IMR-90 (cell line): ENCODE measurements at regions not wholly inside any gene's neighbourhood (a gene's known extent, or its start where the extent isn't known, plus 50 kb on each side); places are given as distances from the start of the nearest gene placed in this dataset.

Experiments used
- ATAC-seq: fragments of 200-7000 bp; cut with Tn5 transposase; 2 replicates; pipeline ENCODE4 v1.9.1; 2020; ENCODE audit warnings: low read depth, mild to moderate bottlenecking, moderate library complexity
- BruUV-seq: library from RNA; stranded (reverse); fragments of 400-500 nt; replicated peaks from 2 replicates; lab custom pipeline; 2021; lab: Mats Ljungman, UMichigan
- CTCF ChIA-PET: fragments of 300-600 bp; formaldehyde crosslinking; extraction: SDS; loops from one replicate; lab custom pipeline; 2021; ENCODE audit warnings: antibody characterized with exemption; lab: Yijun Ruan, JAX
- POLR2A ChIA-PET: fragments of 300-600 bp; sonication (Branson Sonifier 250); formaldehyde crosslinking; loops from one replicate; lab custom pipeline; 2022; ENCODE audit warnings: antibody characterized with exemption; ENCODE audit not compliant: unreplicated experiment; lab: Charles Lee
- DNase-seq: peaks from one replicate; pipeline ENCODE4 v3.0.0; 2013
- H2AFZ ChIP-seq: replicated peaks from 2 replicates; pipeline ENCODE3; 2013; ENCODE audit warnings: low read length, mild to moderate bottlenecking; ENCODE audit not compliant: poor library complexity
- H2AK5ac ChIP-seq: 2 replicates; pipeline ENCODE4 v1.6.1; 2013; ENCODE audit warnings: low read depth, low read length, inconsistent platforms
- H2AK9ac ChIP-seq: replicated peaks from 2 replicates; pipeline ENCODE3; 2013; ENCODE audit warnings: mild to moderate bottlenecking, low read depth, low read length, moderate library complexity; ENCODE audit not compliant: poor library complexity
- H2BK120ac ChIP-seq: 2 replicates; pipeline ENCODE4 v1.6.1; 2013; ENCODE audit warnings: low read depth, low read length, inconsistent platforms
- H2BK15ac ChIP-seq: 3 replicates; pipeline ENCODE4 v1.6.1; 2013; ENCODE audit warnings: low read depth, low read length, inconsistent platforms
- H2BK20ac ChIP-seq: 2 replicates; pipeline ENCODE4 v1.6.1; 2013; ENCODE audit warnings: low read depth, mild to moderate bottlenecking, inconsistent platforms, low read length, moderate library complexity
- H2BK5ac ChIP-seq: 2 replicates; pipeline ENCODE4 v1.6.1; 2013; ENCODE audit warnings: mild to moderate bottlenecking, low read depth, low read length, inconsistent platforms; ENCODE audit not compliant: poor library complexity, severe bottlenecking
- H3K14ac ChIP-seq: replicated peaks from 2 replicates; pipeline ENCODE4 v1.6.1; 2013; ENCODE audit warnings: low read depth, low read length, inconsistent platforms
- H3K18ac ChIP-seq: 2 replicates; pipeline ENCODE4 v1.6.1; 2013; ENCODE audit warnings: low read depth, low read length, control low read depth
- H3K23ac ChIP-seq: 2 replicates; pipeline ENCODE4 v1.6.1; 2013; ENCODE audit warnings: low read depth, low read length, inconsistent platforms
- H3K27ac ChIP-seq: 2 replicates; pipeline ENCODE4 v1.5.1; 2013; ENCODE audit warnings: mild to moderate bottlenecking, control low read depth, low read length; ENCODE audit not compliant: insufficient read depth
- H3K27me3 ChIP-seq: 2 replicates; pipeline ENCODE4 v1.6.1; 2013; ENCODE audit warnings: low read length; ENCODE audit not compliant: control insufficient read depth, insufficient read depth
- H3K36me3 ChIP-seq: 2 replicates; pipeline ENCODE4 v1.6.1; 2013; ENCODE audit warnings: low read length, mixed read lengths; ENCODE audit not compliant: control insufficient read depth, insufficient read depth
- H3K4ac ChIP-seq: 2 replicates; pipeline ENCODE4 v1.6.1; 2013; ENCODE audit warnings: low read depth, low read length, inconsistent platforms
- H3K4me1 ChIP-seq: 2 replicates; pipeline ENCODE4 v1.6.1; 2013; ENCODE audit warnings: low read length, mixed read lengths; ENCODE audit not compliant: control insufficient read depth, insufficient read depth
- H3K4me2 ChIP-seq: 2 replicates; pipeline ENCODE4 v1.6.1; 2013; ENCODE audit warnings: low read depth, mild to moderate bottlenecking, control low read depth, low read length, moderate library complexity
- H3K4me3 ChIP-seq: 2 replicates; pipeline ENCODE4 v1.5.1; 2013; ENCODE audit warnings: low read depth, mild to moderate bottlenecking, control low read depth, low read length, moderate library complexity; ENCODE audit not compliant: insufficient read depth
- H3K56ac ChIP-seq: 2 replicates; pipeline ENCODE4 v1.6.1; 2013; ENCODE audit warnings: low read length, inconsistent platforms; ENCODE audit not compliant: insufficient read depth; ENCODE audit errors: extremely low read depth
- H3K79me1 ChIP-seq, 2 experiments: 2 replicates each; pipeline ENCODE4 v1.6.1; 2013; ENCODE audit warnings: low read length in 2 of 2, inconsistent platforms in 1 of 2, low read depth in 1 of 2
- H3K9ac ChIP-seq: 2 replicates; pipeline ENCODE4 v1.6.1; 2013; ENCODE audit warnings: low read depth, low read length, control low read depth
- H3K9me1 ChIP-seq: 2 replicates; pipeline ENCODE4 v1.6.1; 2013; ENCODE audit warnings: low read length, inconsistent platforms; ENCODE audit not compliant: insufficient read depth
- H3K9me3 ChIP-seq: 2 replicates; pipeline ENCODE4 v1.6.1; 2013; ENCODE audit warnings: low read length; ENCODE audit not compliant: control insufficient read depth, insufficient read depth
- H4K20me1 ChIP-seq: 2 replicates; pipeline ENCODE4 v1.6.1; 2013; ENCODE audit warnings: low read length, inconsistent platforms; ENCODE audit not compliant: insufficient read depth
- H4K5ac ChIP-seq: 2 replicates; pipeline ENCODE4 v1.6.1; 2013; ENCODE audit warnings: mild to moderate bottlenecking, low read depth, low read length, control low read depth
- H4K8ac ChIP-seq, 2 experiments: 2 replicates each; pipeline ENCODE4 v1.6.1; 2013; ENCODE audit warnings: low read depth in 2 of 2, low read length in 2 of 2, control low read depth in 1 of 2, inconsistent platforms in 1 of 2
- H4K91ac ChIP-seq: 2 replicates; pipeline ENCODE4 v1.6.1; 2013; ENCODE audit warnings: low read depth, low read length, inconsistent platforms; ENCODE audit not compliant: insufficient read depth
- BHLHE40 ChIP-seq: fragments of 150-350 bp; IDR thresholded peaks from 2 replicates; pipeline ENCODE4 v1.6.1; 2016; ENCODE audit warnings: mild to moderate bottlenecking, low read depth, low read length
- ELK1 ChIP-seq: fragments of 150-350 bp; IDR thresholded peaks from 2 replicates; pipeline ENCODE4 v1.6.1; 2016; ENCODE audit warnings: low read depth, mild to moderate bottlenecking, low read length, moderate library complexity, borderline replicate concordance
- FOS ChIP-seq: fragments of 150-350 bp; IDR thresholded peaks from 2 replicates; pipeline ENCODE4 v1.6.1; 2016; ENCODE audit warnings: low read depth, low read length
- MAFK ChIP-seq: IDR thresholded peaks from 2 replicates; pipeline ENCODE4 v1.6.1; 2012; ENCODE audit warnings: low read depth, low read length, improper control_type of control experiment
- MAZ ChIP-seq: IDR thresholded peaks from 2 replicates; pipeline ENCODE4 v1.6.1; 2012; ENCODE audit warnings: low read depth, mild to moderate bottlenecking, low read length, improper control_type of control experiment, moderate library complexity, borderline replicate concordance
- MXI1 ChIP-seq: IDR thresholded peaks from 2 replicates; pipeline ENCODE4 v1.6.1; 2012; ENCODE audit warnings: low read depth, mild to moderate bottlenecking, low read length, moderate library complexity, borderline replicate concordance
- NFE2L2 ChIP-seq: fragments of 150-350 bp; IDR thresholded peaks from 2 replicates; pipeline ENCODE4 v1.6.1; 2016; ENCODE audit warnings: low read depth, mild to moderate bottlenecking, low read length
- POLR2A ChIP-seq: IDR thresholded peaks from 2 replicates; pipeline ENCODE4 v1.6.1; 2012; ENCODE audit warnings: mild to moderate bottlenecking, low read depth, low read length
- RAD21 ChIP-seq: IDR thresholded peaks from 2 replicates; pipeline ENCODE4 v1.6.1; 2012; ENCODE audit warnings: low read length, improper control_type of control experiment
- SMC3 ChIP-seq: fragments of 150-350 bp; IDR thresholded peaks from 2 replicates; pipeline ENCODE4 v1.6.1; 2016; ENCODE audit warnings: low read depth, mild to moderate bottlenecking, antibody characterized with exemption, low read length, moderate library complexity
- WGBS, 2 experiments: methylation state at CpG; one replicate each; pipeline versions ENCODE4 v1.1.5 to v1.1.7; 2013; ENCODE audit warnings: missing lambda C conversion rate in 2 of 2; ENCODE audit not compliant: insufficient read length in 1 of 2; ENCODE audit errors: extremely low coverage in 2 of 2; 5-methylcytosine and 5-hydroxymethylcytosine counted together
- dilution Hi-C: fragments of 300-500 bp; cut with HindIII; formaldehyde crosslinking; loops from one replicate; pipeline ENCODE4 v1.14.3; 2018; ENCODE audit warnings: low sequenced_read_pairs; ENCODE audit not compliant: unreplicated experiment
- in situ Hi-C: fragments of 300-500 bp; cut with MboI; formaldehyde crosslinking; loops from 3 replicates; pipeline ENCODE4 v1.14.3; 2019; ENCODE audit warnings: low sequenced_read_pairs, inconsistent platforms, mixed read lengths
- intact Hi-C: fragments of 100-400 bp; cut with micrococcal nuclease; formaldehyde crosslinking; loops from 2 replicates; pipeline ENCODE4 v1.10.0; 2022

DNA sequence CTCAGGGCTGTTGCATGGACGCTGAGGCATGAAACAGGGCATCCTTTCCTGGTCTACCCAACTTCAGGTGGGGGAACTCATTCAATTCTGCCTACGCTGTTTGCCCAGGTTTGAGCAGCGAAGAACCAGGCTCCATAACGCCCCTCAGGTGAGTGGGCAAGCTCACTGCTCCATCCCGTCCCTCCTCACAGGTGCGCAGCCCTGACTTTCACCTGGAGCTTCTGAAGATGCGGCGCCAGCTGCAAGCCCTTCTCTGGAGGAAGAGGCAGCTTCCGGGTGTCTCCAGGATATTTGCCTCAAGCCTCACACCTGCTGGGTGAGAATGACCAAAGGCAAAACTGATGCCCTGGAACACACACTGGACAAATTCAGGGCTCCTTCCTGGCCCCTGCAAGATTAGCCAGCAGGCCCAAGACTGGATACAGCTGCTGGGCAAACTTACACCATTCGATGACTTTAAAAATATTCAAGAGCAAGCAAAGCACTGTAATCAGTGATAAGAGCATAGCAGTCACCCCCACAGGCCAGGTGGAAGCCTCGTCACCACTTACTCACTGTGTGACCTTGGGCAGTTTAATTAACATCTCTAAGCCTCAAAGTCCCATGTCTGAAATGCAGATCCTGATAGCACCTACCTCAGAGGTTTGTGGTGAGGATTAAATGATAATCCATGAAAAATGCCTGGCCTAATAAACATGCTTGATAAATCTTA is 97.7 kb downstream of the GYPC start:
- Histone ChIP-seq H2AK9ac (no peak overlapping the region), H2BK120ac (no peak overlapping the region), H3K36me3 (no peaks in the 10 kb centered on the region), H3K9ac (no peak overlapping the region), H2BK5ac (no peak overlapping the region), H4K5ac (no peak overlapping the region), H2BK20ac (no peak overlapping the region), H3K14ac (no peak overlapping the region), H3K27ac (no peak overlapping the region), H4K91ac (no peak overlapping the region), H3K4me3 (no peak overlapping the region), H3K4me2 (no peak overlapping the region), H3K4me1 (no peaks in the 10 kb centered on the region), H4K20me1 (no peaks in the 10 kb centered on the region), H3K9me1 (no peaks in the 10 kb centered on the region), H3K27me3 (peaks cover 2% of the 10 kb centered on the region; the same call in 1 of the 2 replicates), H2AFZ (no peak overlapping the region), H3K4ac (no peak overlapping the region), H3K23ac (no peak overlapping the region), H3K18ac (no peak overlapping the region), H3K56ac (no peak overlapping the region), H3K9me3 (no peaks in the 10 kb centered on the region; the same call in 1 of the 2 replicates), H4K8ac (no peak overlapping the region), H2BK15ac (no peak overlapping the region), H3K79me1 (no peaks in the 10 kb centered on the region), H2AK5ac (no peak overlapping the region)
- 50% methylated on average over 2 of the region's 11 CpGs; no CpG with 5 or more reads in 1 of the 2 experiments for WGBS, 2 experiments
- no TSS peak for BruUV-seq
- ChIA-PET CTCF (no interaction called here), POLR2A (no interaction called here)
- DNase-seq: no peak
- TF ChIP-seq MXI1: no peak
- TF ChIP-seq POLR2A: no peak
- TF ChIP-seq ELK1: no peak
- TF ChIP-seq NFE2L2: no peak
- TF ChIP-seq BHLHE40: no peak
- no peak for TF ChIP-seq MAZ
- TF ChIP-seq SMC3: no peak
- TF ChIP-seq RAD21: no peak
- no peak for TF ChIP-seq MAFK
- TF ChIP-seq FOS: no peak
- in situ Hi-C loops: no loop called here
- no peak for ATAC-seq
- dilution Hi-C loops: no loop called here
- intact Hi-C loops: no loop called here
